ENCODE measurements at regions not wholly inside any gene's neighbourhood (a gene's known extent, or its start where the extent isn't known, plus 50 kb on each side); places are given as distances from the start of the nearest gene placed in this dataset.
A peak's percentile ranks its signal among the peaks of the same experiment; 100 is the strongest.

DNA sequence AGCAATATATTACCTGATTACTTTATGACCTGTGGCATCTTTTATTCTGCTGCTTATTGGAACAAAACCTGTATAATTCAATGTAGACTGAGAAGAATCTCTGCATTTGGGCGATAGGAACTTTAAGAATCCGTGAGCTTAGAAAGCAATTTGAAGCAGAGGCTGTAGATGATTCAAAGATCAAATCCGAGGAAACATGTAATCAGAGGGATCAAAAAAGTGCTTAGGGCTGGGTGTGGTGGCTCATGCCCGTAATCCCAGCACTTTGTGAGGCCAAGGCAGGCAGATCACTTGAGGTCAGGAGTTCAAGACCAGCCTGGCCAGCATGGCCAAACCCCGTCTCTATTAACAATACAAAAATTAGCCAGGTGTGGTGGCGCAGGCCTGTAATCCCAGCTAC is 198.4 kb downstream of the MTX2 start:
- TF ChIP-seq, protein P1, sequence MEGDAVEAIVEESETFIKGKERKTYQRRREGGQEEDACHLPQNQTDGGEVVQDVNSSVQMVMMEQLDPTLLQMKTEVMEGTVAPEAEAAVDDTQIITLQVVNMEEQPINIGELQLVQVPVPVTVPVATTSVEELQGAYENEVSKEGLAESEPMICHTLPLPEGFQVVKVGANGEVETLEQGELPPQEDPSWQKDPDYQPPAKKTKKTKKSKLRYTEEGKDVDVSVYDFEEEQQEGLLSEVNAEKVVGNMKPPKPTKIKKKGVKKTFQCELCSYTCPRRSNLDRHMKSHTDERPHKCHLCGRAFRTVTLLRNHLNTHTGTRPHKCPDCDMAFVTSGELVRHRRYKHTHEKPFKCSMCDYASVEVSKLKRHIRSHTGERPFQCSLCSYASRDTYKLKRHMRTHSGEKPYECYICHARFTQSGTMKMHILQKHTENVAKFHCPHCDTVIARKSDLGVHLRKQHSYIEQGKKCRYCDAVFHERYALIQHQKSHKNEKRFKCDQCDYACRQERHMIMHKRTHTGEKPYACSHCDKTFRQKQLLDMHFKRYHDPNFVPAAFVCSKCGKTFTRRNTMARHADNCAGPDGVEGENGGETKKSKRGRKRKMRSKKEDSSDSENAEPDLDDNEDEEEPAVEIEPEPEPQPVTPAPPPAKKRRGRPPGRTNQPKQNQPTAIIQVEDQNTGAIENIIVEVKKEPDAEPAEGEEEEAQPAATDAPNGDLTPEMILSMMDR (IDR thresholded peaks at IDR 0.05; ENCODE audit: borderline replicate concordance, extremely low read depth, insufficient read depth): no peak
- H3K27me3 ChIP-seq (ENCODE audit: control insufficient read depth, insufficient read depth, low read length): no peaks in the 10 kb centered on the region
- DNase-seq (no peak), FAIRE-seq (no peak)
- no peak overlapping the region for H3K9ac ChIP-seq (ENCODE audit: low read length in 3 of 3)
- H3K36me3 ChIP-seq (ENCODE audit: control insufficient read depth in 2 of 3, insufficient read depth in 3 of 3, low read length in 3 of 3): no peaks in the 10 kb centered on the region
- no peaks in the 10 kb centered on the region for H3K9me3 ChIP-seq (ENCODE audit: control insufficient read depth in 2 of 3, insufficient read depth in 1 of 3, low read length in 3 of 3)
- H3K4me1 ChIP-seq (ENCODE audit: control insufficient read depth in 2 of 3, insufficient read depth in 2 of 3, low read depth in 1 of 3, low read length in 3 of 3): peaks cover 0 to 10% (median 0%) of the 10 kb centered on the region in 3 donors
- H3K4me3 ChIP-seq (ENCODE audit: low read length in 3 of 3): no peak overlapping the region
- intact Hi-C loops (cut with DNase I): no loop called here
- peak overlapping the region in 1 of 2 donors; percentile 33 for H3K27ac ChIP-seq (ENCODE audit: low read depth in 2 of 2, low read length in 2 of 2)

DNA sequence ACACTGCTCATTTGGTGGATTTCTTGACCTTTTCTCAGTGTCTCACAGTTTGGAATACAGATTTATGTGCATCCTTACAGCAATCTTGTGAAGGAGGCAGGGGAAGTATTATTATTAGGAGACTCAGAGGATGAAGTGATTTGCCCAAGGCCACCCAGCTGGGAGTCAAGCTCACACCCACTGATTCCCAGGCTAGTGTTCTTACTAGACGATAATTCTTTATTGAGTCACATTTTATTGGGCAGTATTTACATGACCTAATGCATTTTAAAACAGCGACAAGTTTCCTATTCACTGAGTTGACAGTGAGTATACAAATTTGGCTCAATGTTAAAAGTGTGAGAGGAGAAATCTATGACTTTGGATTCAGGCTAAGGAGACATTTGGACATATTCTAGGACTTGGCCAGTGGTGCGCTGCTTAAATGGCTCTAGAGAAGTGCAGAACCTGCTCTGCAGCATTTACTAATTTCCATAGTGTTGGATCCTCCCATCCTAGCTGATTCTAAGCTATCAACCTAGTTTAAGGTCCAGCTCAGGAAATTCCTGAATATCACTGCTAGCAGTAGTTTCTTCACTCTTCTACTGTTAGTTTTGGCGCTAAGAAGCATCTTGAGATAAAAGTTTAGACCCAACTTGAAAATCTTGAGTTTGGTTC is 199.3 kb downstream of the MTX2 start:
- intact Hi-C loops (cut with DNase I): no loop called here
- FAIRE-seq: no peak
- no peaks in the 10 kb centered on the region for H3K9me3 ChIP-seq (ENCODE audit: control insufficient read depth in 2 of 3, insufficient read depth in 1 of 3, low read length in 3 of 3)
- TF ChIP-seq, protein P1 (IDR thresholded peaks at IDR 0.05; ENCODE audit: borderline replicate concordance, extremely low read depth, insufficient read depth): no peak
- H3K27ac ChIP-seq (ENCODE audit: low read depth in 2 of 2, low read length in 2 of 2): peak overlapping the region in 1 of 2 donors; percentile 33
- no peak overlapping the region for H3K4me3 ChIP-seq (ENCODE audit: low read length in 3 of 3)
- H3K9ac ChIP-seq (ENCODE audit: low read length in 3 of 3): no peak overlapping the region
- H3K27me3 ChIP-seq (ENCODE audit: control insufficient read depth, insufficient read depth, low read length): no peaks in the 10 kb centered on the region
- H3K4me1 ChIP-seq (ENCODE audit: control insufficient read depth in 2 of 3, insufficient read depth in 2 of 3, low read depth in 1 of 3, low read length in 3 of 3): peaks cover 0 to 10% (median 0%) of the 10 kb centered on the region in 3 donors
- peak in 1 of 5 donors; percentile 32 for DNase-seq
- no peaks in the 10 kb centered on the region for H3K36me3 ChIP-seq (ENCODE audit: control insufficient read depth in 2 of 3, insufficient read depth in 3 of 3, low read length in 3 of 3)

DNA sequence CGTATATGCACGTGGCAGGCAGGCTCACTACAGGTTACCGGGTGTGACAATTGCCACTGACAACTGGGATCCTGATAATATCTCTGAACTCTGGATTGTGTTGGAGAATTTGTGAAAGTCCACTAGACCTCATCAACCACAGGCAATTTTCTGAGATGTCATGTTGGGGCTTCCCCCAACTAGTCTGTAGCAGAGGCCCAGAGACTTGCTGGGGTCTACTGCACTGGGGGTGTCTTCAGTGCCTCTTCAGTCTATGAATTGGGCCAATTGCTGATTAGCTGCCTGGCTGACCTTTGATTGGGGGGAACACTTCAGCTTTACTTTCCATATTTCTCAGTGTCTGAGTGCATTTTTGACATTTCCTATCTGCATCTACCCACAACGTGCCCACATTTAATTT is 201.5 kb downstream of the MTX2 start:
- intact Hi-C loops (cut with DNase I): no loop called here
- DNase-seq (no peak), FAIRE-seq (no peak)
- H3K9ac ChIP-seq (ENCODE audit: low read length in 3 of 3): no peak overlapping the region
- H3K4me3 ChIP-seq (ENCODE audit: low read length in 3 of 3): no peak overlapping the region
- H3K4me1 ChIP-seq (ENCODE audit: control insufficient read depth in 2 of 3, insufficient read depth in 2 of 3, low read depth in 1 of 3, low read length in 3 of 3): peaks cover 0 to 10% (median 0%) of the 10 kb centered on the region in 3 donors
- H3K36me3 ChIP-seq (ENCODE audit: control insufficient read depth in 2 of 3, insufficient read depth in 3 of 3, low read length in 3 of 3): no peaks in the 10 kb centered on the region
- TF ChIP-seq, protein P1 (IDR thresholded peaks at IDR 0.05; ENCODE audit: borderline replicate concordance, extremely low read depth, insufficient read depth): no peak
- no peaks in the 10 kb centered on the region for H3K9me3 ChIP-seq (ENCODE audit: control insufficient read depth in 2 of 3, insufficient read depth in 1 of 3, low read length in 3 of 3)
- H3K27ac ChIP-seq (ENCODE audit: low read depth in 2 of 2, low read length in 2 of 2): no peak overlapping the region
- no peaks in the 10 kb centered on the region for H3K27me3 ChIP-seq (ENCODE audit: control insufficient read depth, insufficient read depth, low read length)

DNA sequence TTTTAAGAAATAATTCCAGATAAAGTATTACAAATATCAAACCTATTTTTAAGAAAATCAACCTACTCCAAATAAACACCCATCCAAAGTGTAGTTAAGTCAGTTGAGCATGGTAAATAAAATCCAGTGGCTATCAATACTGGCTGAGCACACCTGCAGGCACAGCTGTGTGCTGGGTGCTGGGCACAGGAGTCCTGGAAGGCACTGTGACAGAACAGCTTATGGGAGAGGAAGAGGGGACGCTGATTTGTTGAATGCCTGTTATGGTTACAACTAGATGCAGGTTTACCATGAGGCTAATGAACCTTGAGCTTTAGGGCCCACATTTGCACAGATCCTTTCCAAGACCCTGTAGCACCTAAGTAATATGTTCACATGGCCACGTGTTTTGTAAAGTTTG is 202.7 kb downstream of the MTX2 start:
- Histone ChIP-seq H3K4me1 (ENCODE audit: control insufficient read depth in 2 of 3, insufficient read depth in 2 of 3, low read depth in 1 of 3, low read length in 3 of 3) (peaks cover 0 to 7% (median 0%) of the 10 kb centered on the region in 3 donors), H3K27ac (ENCODE audit: low read depth in 2 of 2, low read length in 2 of 2) (no peak overlapping the region), H3K9ac (ENCODE audit: low read length in 3 of 3) (no peak overlapping the region), H3K27me3 (ENCODE audit: control insufficient read depth, insufficient read depth, low read length) (no peaks in the 10 kb centered on the region), H3K4me3 (ENCODE audit: low read length in 3 of 3) (no peak overlapping the region), H3K36me3 (ENCODE audit: control insufficient read depth in 2 of 3, insufficient read depth in 3 of 3, low read length in 3 of 3) (no peaks in the 10 kb centered on the region), H3K9me3 (ENCODE audit: control insufficient read depth in 2 of 3, insufficient read depth in 1 of 3, low read length in 3 of 3) (no peaks in the 10 kb centered on the region)
- intact Hi-C loops (cut with DNase I): no loop called here
- TF ChIP-seq, protein P1 (IDR thresholded peaks at IDR 0.05; ENCODE audit: borderline replicate concordance, extremely low read depth, insufficient read depth): no peak
- DNase-seq (no peak), FAIRE-seq (no peak)
